Activated T-cell treated with anti-CD3 and anti-CD28 coated beads, Interleukin-2, amount 50 U/mL, for 24 hours (primary cell): ENCODE measurements at regions not wholly inside any gene's neighbourhood (a gene's known extent, or its start where the extent isn't known, plus 50 kb on each side); places are given as distances from the start of the nearest gene placed in this dataset.
"Not testable (repeated sequence)": the region's sequence is repeated elsewhere in the genome, so short reads cannot be mapped to it uniquely, and the experiment has no call there.

ENCODE experiments used
- DNase-seq: peaks from one replicate; pipeline ENCODE4 v3.0.0-alpha.2; 2020
- H3K27ac Mint-ChIP-seq: 2 replicates; pipeline ENCODE4 v1.8.0; 2020; ENCODE audit warnings: mild to moderate bottlenecking, mixed read lengths
- H3K27me3 Mint-ChIP-seq: 2 replicates; pipeline ENCODE4 v1.8.0; 2020; ENCODE audit warnings: mixed read lengths
- H3K36me3 Mint-ChIP-seq: 2 replicates; pipeline ENCODE4 v1.8.0; 2020; ENCODE audit warnings: low read depth, mixed read lengths
- H3K4me1 Mint-ChIP-seq: 2 replicates; pipeline ENCODE4 v1.8.0; 2020; ENCODE audit warnings: low read depth, mixed read lengths
- H3K4me3 Mint-ChIP-seq: 2 replicates; pipeline ENCODE4 v1.8.0; 2020; ENCODE audit warnings: mild to moderate bottlenecking, moderate library complexity, mixed read lengths
- H3K9me3 Mint-ChIP-seq: 2 replicates; pipeline ENCODE4 v1.8.0; 2020; ENCODE audit warnings: mixed read lengths

DNA sequence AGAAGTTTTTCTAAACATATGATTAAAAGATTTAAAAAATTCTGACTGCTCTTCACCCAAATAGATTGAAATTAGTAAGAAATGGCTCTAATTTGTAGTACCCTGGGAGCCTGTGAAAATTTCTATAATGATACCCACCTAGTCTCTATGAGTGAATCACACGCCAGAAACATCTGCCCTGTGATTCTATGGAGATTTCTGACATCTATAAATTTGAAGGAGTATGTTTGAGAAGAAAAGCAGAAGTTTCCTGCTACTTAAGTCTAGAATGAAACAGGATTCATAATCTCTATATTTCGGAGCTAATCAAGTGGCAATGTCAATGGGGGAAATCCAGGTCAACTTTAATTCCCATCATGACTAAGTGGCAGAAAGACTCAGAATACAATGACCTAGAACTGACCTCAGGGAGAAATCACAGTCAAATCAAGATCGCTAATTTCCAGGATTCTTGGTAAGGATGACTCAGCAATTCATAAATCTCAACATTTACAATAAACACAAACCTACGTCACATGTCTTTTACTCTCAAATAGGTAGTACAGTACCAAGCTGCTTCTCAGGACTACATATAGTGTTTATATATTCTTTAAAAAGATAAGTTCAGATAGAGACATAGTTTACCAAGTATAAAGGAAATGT lies 186.2 kb upstream of the TNFAIP3 start:
- H3K27ac Mint-ChIP-seq: peak overlapping the region; percentile 93

GRCh38 chr6:137681445-137682009 lies 185.5 kb upstream of the TNFAIP3 start:
- no peak overlapping the region for H3K4me3 Mint-ChIP-seq
- peaks cover 20% of the 10 kb centered on the region for H3K27me3 Mint-ChIP-seq
- H3K27ac Mint-ChIP-seq: peak overlapping the region; percentile 93
- DNase-seq: no peak
- H3K4me1 Mint-ChIP-seq: peaks cover 56% of the 10 kb centered on the region
- peaks cover 5% of the 10 kb centered on the region for H3K9me3 Mint-ChIP-seq
- H3K36me3 Mint-ChIP-seq: no peaks in the 10 kb centered on the region

More for the DNA sequence above, 186.2 kb upstream of the TNFAIP3 start:
- DNase-seq: no peak
- Mint-ChIP-seq H3K36me3 (no peaks in the 10 kb centered on the region), H3K9me3 (peaks cover 5% of the 10 kb centered on the region), H3K27me3 (peaks cover 20% of the 10 kb centered on the region), H3K4me1 (peaks cover 58% of the 10 kb centered on the region), H3K4me3 (peak overlapping the region; percentile 38)

- Mint-ChIP-seq H3K27me3 (peaks cover 23% of the 10 kb centered on the region), H3K4me1 (peaks cover 49% of the 10 kb centered on the region)
- DNase-seq: not testable (repeated sequence)
These were observed 184.4 kb upstream of the TNFAIP3 start for GRCh38 chr6:137682658-137683057.

DNA sequence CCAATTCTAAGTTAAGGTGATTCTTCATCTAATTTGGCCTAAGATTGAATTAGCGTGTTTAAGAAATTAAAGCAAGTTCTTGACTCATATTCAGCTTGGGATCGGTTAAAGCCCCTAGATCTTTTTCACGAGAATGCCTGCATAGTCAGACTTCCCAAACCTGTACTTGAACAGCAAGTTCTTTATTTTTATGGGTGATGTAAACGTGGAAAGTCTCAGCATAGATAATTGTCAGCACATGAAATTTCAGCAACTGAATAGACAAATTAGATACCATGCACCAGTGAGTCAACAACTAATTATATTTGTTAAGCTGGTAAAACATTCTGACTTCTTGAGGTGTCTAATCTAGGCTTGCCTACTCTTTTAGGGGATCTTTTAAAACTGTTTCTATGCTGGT lies 183.1 kb upstream of the TNFAIP3 start:
- Mint-ChIP-seq H3K4me1 (peaks cover 45% of the 10 kb centered on the region), H3K36me3 (no peaks in the 10 kb centered on the region), H3K27ac (no peak overlapping the region), H3K27me3 (peaks cover 23% of the 10 kb centered on the region), H3K9me3 (peaks cover 2% of the 10 kb centered on the region), H3K4me3 (no peak overlapping the region)
- no peak for DNase-seq

More at GRCh38 chr6:137682658-137683057, 184.4 kb upstream of the TNFAIP3 start:
- H3K36me3 Mint-ChIP-seq, H3K9me3 Mint-ChIP-seq, H3K27ac Mint-ChIP-seq, H3K4me3 Mint-ChIP-seq: not testable (repeated sequence)

GRCh38 chr6:137685798-137686375 lies 181.2 kb upstream of the TNFAIP3 start:
- Mint-ChIP-seq H3K4me1 (peaks cover 33% of the 10 kb centered on the region), H3K4me3 (no peak overlapping the region), H3K9me3 (peaks cover 2% of the 10 kb centered on the region), H3K27ac (no peak overlapping the region), H3K27me3 (peaks cover 17% of the 10 kb centered on the region), H3K36me3 (no peaks in the 10 kb centered on the region)
- DNase-seq: no peak

- Mint-ChIP-seq H3K4me1 (peaks cover 20% of the 10 kb centered on the region), H3K9me3 (no peaks in the 10 kb centered on the region), H3K4me3 (no peak overlapping the region), H3K27ac (peak overlapping the region; percentile 67), H3K36me3 (no peaks in the 10 kb centered on the region), H3K27me3 (peaks cover 16% of the 10 kb centered on the region)
- DNase-seq: no peak
These were observed 179.2 kb upstream of the TNFAIP3 start for GRCh38 chr6:137687818-137688217.

- DNase-seq: no peak
- Mint-ChIP-seq H3K9me3 (no peaks in the 10 kb centered on the region), H3K27ac (peak overlapping the region; percentile 67), H3K36me3 (no peaks in the 10 kb centered on the region), H3K4me3 (no peak overlapping the region), H3K27me3 (peaks cover 12% of the 10 kb centered on the region), H3K4me1 (peaks cover 22% of the 10 kb centered on the region)
These were observed 178.7 kb upstream of the TNFAIP3 start for GRCh38 chr6:137688230-137688971.

GRCh38 chr6:137689377-137689776 lies 177.7 kb upstream of the TNFAIP3 start:
- H3K27ac Mint-ChIP-seq: no peak overlapping the region
- H3K36me3 Mint-ChIP-seq: no peaks in the 10 kb centered on the region
- no peak for DNase-seq
- H3K4me1 Mint-ChIP-seq: peaks cover 28% of the 10 kb centered on the region
- H3K4me3 Mint-ChIP-seq: no peak overlapping the region
- H3K27me3 Mint-ChIP-seq: peaks cover 5% of the 10 kb centered on the region
- no peaks in the 10 kb centered on the region for H3K9me3 Mint-ChIP-seq

GRCh38 chr6:137690034-137690433 lies 177.0 kb upstream of the TNFAIP3 start:
- H3K4me3 Mint-ChIP-seq: no peak overlapping the region
- no peak for DNase-seq
- no peak overlapping the region for H3K27ac Mint-ChIP-seq
- peaks cover 26% of the 10 kb centered on the region for H3K4me1 Mint-ChIP-seq
- H3K36me3 Mint-ChIP-seq: no peaks in the 10 kb centered on the region
- H3K9me3 Mint-ChIP-seq: no peaks in the 10 kb centered on the region
- H3K27me3 Mint-ChIP-seq: peaks cover 3% of the 10 kb centered on the region

GRCh38 chr6:137690721-137691120 lies 176.3 kb upstream of the TNFAIP3 start:
- Mint-ChIP-seq H3K36me3 (no peaks in the 10 kb centered on the region), H3K9me3 (no peaks in the 10 kb centered on the region), H3K27me3 (peaks cover 7% of the 10 kb centered on the region), H3K4me3 (no peak overlapping the region), H3K4me1 (peaks cover 31% of the 10 kb centered on the region), H3K27ac (no peak overlapping the region)
- DNase-seq: no peak

DNA sequence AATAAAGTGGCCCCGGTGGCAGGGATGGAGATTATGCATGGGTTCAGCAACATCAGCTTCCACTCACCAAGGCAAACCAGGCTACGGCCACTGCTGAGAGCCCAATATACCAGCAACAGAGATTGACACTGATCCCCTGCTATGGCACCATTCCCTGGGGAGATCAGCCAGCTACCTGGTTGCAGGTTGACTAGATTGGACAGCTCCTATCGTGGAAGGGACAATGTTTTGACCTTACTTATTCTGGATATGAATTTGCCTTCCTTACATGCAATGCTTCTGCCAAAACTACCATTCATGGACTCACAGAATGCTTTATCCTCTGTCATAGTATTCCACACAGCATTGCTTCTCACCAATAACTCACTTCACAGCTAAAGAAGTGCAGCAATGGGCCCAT lies 174.8 kb upstream of the TNFAIP3 start:
- Mint-ChIP-seq H3K27me3 (peaks cover 7% of the 10 kb centered on the region), H3K9me3 (no peaks in the 10 kb centered on the region), H3K36me3 (no peaks in the 10 kb centered on the region), H3K4me3 (no peak overlapping the region), H3K27ac (no peak overlapping the region), H3K4me1 (peaks cover 38% of the 10 kb centered on the region)
- DNase-seq: no peak

- Mint-ChIP-seq H3K4me1 (peaks cover 41% of the 10 kb centered on the region), H3K9me3 (no peaks in the 10 kb centered on the region), H3K36me3 (no peaks in the 10 kb centered on the region), H3K27me3 (peaks cover 7% of the 10 kb centered on the region), H3K4me3 (no peak overlapping the region), H3K27ac (no peak overlapping the region)
- no peak for DNase-seq
These were observed 174.3 kb upstream of the TNFAIP3 start for GRCh38 chr6:137692806-137693205.

- Mint-ChIP-seq H3K9me3 (no peaks in the 10 kb centered on the region), H3K27me3 (peaks cover 7% of the 10 kb centered on the region), H3K4me1 (peaks cover 41% of the 10 kb centered on the region), H3K4me3 (no peak overlapping the region), H3K36me3 (no peaks in the 10 kb centered on the region), H3K27ac (peak overlapping the region; percentile 11)
- DNase-seq: no peak
These were observed 173.3 kb upstream of the TNFAIP3 start for GRCh38 chr6:137693711-137694110.

GRCh38 chr6:137696765-137697164 lies 170.3 kb upstream of the TNFAIP3 start:
- Mint-ChIP-seq H3K27ac (peak overlapping the region; percentile 65), H3K36me3 (no peaks in the 10 kb centered on the region), H3K27me3 (peaks cover 7% of the 10 kb centered on the region), H3K4me1 (peaks cover 69% of the 10 kb centered on the region), H3K4me3 (no peak overlapping the region), H3K9me3 (no peaks in the 10 kb centered on the region)
- no peak for DNase-seq
